Anterior cingulate cortex (tissue), 58 donors: ENCODE measurements at regions not wholly inside any gene's neighbourhood (a gene's known extent, or its start where the extent isn't known, plus 50 kb on each side); places are given as distances from the start of the nearest gene placed in this dataset.

Experiments used
- DNase-seq, 58 donors: peaks; one replicate each; lab custom pipeline; 2025; lab: John Stamatoyannopoulos, UW

DNA sequence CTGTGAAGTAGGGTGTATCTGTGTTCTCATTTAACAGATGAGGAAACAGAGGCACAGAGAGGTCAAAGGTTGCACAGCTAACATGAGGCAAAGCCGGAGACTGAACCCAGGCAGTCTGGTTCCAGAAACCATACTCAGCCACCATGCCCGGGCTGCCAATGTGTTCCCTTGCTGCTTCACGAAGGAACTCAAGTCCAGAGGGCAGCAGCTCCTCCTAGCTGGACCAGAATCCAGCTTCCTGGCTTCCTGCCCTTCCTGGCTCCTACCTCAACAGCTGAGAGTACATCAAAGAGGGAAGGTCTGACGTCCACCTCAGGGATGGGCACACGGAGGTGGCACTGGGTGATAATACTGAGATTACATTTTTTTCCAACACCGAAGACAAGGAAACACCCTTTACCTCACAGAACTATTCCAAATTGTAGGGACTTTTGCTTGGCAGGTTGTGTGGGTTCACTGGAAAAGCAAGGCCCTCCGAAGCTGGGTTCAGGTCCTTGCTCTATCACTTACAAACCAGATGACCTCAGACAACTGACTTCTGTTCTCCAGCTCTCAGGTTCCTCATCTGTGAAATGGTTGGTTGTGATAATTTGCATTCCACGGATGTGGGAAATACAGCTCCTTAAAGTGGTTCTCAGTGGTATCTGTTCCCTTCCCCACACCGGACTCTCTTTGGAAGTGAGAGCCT lies 154.1 kb upstream of the ZMIZ1 start:
- DNase-seq = peak in 20 of 58 donors; percentile 9 to 71 (median 34)

DNA sequence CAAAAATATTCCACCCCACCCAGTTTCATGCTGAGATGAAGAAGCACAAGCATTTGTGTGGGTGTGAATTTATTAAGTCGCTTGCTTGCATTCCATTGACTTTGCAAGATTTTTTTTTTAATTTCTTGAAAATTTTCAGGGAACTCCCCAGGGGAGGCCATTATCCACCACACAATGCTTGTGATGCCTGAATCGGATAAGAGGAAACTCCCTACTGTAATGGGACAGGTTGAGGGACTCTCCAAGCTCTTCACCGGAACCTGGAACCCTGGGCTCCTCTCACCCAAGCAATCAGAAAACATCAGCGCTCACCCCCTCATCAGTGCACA lies 153.6 kb upstream of the ZMIZ1 start:
- no peak for DNase-seq

DNA sequence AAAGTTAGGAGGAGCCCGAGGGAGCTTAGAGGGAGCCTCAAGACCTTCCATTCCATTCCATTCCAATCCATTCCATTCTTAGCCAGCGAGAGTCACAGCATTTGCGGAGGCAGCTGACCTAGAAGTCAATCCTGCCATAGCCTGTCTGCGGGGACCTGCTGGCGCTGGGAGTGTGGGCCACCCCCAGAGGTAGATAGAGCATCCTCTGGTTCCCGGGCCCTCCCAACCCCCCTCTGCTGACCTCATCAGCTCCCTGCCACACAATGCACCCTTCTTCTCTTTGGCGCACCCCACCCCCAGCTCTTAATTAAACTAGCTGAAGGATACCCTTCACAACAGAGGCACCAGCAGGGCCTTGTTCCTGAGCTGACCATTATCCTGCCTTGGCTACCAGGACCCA lies 152.5 kb upstream of the ZMIZ1 start:
- DNase-seq = peak in 24 of 58 donors; percentile 6 to 70 (median 28)

DNA sequence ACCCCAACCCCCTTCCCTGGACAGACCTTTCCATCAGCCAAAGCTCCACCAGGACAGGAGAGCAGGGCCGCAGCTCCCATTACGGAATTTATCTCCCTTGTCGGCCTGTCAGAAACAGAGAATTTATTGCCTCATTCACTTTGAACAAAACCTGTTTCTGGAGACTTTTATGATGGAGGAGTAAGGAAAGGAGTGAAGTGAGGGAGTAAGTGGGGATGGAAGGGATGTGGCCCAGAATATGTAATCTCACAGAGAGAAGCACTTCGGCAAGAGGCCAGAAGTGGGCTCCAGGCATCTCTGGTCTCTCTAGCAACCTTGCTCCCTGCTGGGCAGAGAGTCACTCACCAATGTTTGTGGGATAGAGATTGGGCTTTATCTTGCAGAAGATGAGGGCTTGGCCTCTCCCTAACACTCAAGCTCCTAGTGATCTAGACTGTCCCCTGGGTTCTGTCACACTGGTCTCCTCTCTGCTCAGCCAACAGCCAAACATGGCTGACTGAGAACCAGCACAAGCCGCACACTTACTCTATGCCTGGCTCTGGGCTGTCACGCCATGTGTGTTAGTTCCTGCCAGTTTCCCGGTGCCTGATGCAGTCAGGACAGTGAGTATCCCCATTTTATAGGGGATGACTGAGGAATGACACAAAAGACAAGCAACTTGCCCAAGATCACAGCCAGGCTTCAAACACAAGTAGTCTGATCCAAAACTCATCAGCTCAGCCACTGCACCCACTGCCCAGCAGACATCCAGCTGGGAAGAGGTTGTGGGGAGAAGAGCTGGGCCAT lies 149.4 kb upstream of the ZMIZ1 start:
- no peak for DNase-seq

DNA sequence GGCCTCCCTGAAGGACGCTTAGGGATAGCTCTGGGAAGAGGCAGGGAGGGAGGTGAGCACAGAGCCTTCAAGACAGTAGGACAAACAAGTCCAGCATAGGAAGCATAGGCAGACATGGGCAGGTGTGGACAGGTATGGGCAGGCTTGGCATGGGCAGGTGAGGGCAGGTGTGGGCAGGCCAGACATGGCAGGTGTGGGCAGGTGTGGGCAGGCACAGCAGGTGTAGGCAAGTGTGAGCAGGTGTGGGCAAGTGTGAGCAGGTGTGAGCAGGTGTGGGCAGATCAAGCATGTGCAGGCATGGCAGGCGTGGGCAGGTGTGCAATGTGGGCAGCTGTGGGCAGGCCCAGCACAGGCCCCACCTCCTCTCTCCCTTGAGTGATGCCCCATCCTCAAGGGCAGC lies 148.8 kb upstream of the ZMIZ1 start:
- DNase-seq = no peak

DNA sequence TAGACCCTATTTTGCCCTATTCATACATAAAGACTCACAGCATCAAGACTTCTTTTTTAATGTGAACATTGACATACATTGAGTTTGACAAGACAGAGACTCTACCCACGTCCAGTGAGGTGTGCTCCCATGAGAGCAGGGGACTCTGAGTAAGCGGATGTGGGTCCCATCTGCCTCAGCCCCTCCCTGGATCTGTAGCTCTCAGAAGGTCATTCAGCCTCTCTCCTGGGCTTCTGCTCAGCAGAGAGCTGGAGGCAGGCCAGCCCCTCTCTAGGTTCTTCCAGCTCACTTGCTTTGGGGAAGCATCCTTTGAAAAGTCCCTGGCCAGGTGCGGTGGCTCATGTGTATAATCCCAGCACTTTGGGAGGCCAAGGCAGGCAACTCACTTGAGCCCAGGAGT lies 146.9 kb upstream of the ZMIZ1 start:
- no peak for DNase-seq

DNA sequence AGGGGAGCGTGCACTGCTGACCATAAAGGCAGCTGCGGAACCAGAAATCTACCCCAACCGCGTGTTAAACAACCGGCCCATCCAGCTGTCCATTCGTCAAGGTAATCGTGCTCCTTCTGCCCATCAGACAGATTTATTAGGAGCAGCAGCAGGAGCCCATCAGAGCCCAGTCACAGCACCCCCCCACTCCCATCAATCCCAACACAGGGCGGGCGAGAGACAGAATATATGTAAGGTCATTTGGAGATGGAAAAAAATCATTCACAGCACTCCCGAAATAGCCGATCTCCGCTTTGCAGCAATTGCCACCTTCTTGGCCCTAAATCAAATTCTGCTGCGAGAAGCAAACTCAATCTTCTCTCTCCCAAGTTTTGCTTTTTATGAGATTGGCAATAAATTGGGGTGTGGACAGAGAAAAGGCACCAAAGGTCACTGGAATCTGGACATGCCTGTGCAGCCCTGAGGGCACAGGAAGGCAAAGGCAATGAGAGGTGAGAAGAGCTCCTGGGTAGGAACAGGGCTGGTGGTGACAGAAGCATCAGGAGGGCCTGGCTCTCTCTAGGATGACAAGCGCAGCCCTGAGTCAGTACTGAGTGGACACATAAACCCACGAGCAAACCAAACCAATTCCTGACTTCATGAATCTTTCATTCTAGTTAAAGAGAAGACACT lies 145.0 kb upstream of the ZMIZ1 start:
- no peak for DNase-seq

DNA sequence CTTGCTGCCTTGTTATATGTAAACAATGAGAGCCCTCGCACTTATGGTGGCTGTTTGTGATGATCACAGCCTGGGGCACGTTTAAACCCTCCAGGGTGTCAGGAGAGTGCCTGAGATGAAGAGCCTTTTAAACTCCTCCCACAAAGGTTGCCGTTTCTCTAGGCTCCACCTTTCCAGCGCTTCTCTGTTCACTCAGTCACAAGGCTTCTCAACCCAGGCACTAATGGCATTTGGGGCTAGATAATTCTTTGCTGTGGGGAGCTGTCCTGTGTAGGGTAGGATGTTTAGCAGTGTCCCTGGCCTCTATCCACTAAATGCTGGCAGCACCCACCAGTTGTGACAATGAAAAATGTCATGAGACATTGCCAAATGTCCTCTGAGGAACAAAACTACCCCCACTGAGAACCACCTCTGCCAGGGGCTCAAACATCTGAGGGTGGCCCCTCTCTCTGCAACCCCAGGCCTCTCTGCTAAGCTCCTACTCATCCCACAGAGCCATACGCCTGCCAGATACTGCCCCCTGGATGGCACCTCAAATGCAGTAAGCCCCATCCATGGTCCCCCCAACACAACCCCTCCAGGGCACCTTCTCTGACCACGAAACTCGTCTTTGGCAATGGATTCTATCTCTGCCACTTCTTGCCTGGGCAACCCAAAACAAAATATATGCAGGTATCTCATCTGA lies 144.3 kb upstream of the ZMIZ1 start:
- DNase-seq = no peak

DNA sequence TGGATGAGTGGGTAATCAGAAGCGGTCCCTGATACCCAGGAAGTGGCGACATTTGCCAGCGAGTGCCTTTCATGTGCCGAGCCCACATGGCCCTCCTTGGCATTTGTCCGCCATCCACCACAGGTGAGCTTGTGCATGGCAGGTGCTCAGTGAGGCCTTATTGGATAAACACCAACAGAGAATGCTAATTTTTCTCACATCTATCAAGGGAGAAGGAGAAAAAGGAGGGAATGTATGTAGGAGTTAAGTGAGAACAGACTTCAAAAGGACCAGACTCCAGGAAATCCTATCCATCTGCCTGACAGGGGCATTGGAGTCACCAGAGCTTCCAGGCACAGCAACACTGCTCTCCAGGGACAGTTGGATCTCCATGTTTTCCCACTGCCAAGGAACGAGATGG lies 143.5 kb upstream of the ZMIZ1 start:
- no peak for DNase-seq

DNA sequence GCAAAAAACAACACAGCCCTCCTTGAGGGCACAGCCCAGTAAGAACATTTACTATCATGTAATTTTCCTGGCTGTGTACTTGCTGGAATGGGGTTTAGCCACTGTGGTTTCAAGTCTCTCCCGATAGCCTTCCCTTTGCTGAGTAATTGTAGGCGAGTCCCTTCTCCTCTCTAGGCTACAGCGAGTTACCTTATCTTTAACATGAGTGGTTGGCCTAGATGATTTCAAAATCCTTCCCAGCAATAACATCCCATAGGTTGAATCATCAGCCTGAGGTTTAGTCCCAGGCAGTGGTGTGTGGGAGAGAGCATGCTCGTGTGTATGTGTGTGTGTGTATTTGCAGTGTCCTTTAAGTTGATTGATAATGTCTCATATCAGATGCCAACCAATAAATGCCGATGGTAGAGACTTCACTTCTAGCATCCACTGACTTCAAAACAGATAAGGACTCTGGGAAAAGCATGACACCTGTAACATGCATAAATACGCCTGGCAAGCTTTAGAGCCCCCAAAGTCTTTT lies 142.9 kb upstream of the ZMIZ1 start:
- DNase-seq = no peak

DNA sequence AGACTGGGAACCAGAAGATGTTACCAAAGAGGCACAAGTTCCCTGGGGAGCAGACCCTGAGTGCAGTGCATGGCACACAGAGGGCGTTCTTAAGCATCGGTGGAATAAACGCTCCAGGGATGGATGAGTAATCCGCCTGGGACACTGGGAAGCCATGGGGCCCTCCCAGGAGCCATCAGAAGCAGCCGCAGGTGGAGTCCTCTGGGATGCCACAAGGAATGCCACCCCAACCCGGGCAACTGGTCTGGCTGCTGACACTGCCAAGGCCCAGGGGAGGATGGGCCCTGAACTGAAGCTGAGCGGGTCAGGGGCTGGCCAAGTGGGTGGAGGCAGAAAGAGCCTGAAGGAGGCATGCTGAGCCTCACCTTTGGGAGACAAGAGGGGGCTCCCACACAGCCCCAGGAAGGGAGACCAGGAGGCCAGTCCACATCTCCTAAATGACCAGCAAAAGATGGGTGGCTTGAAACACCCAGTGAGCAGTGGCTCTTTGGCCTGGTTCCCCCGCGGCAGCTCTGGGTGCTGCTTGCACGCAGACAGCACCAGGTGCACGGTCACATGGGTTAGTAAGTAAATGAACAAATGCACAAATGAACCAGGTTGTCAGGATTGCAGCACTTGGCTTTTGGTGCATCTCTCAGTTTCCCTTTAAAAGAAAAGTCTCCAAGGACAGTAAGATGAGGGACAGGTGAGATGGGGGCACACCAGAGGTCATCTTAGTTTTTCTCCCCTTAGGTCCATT lies 141.3 kb upstream of the ZMIZ1 start:
- DNase-seq = no peak

DNA sequence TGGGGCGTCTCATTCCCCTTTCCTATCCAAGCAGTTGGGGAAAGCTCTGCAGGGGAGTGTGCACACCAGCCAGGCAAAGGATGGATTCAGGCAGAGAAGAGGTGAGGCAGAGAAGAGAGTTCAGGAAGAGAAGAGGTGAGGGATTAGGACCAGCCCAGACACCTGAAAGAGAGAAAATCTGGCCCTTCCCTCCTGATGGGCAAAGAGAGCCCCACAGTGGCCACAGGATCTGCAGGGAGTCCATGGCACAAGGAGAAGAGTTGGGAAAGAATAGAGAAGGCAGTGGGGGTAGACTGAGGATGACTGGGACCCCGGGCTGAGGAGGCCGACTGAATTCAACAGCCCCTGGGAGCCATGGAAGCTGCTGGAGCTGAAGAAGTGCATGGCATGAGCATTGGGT lies 140.4 kb upstream of the ZMIZ1 start:
- no peak for DNase-seq

DNA sequence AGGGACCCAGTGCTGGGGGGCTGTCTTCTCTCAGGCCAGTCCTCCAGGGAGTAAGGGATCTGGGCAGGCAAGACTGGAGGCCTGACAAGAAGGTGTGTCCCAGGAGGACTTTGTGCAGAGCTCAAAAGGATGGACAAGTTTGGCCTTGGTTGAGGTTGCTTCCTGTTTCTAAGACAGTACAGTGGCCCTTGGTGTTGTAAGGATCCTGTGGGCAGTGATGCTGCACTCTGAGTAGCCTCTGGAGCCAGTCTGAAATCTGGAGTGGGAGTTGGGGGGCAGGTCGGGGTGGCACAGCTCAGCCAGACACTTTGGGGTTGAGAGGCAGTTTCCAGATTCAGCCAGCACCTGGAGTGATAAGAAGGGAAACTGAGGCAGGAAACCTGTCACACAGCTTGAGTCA lies 139.2 kb upstream of the ZMIZ1 start:
- no peak for DNase-seq

DNA sequence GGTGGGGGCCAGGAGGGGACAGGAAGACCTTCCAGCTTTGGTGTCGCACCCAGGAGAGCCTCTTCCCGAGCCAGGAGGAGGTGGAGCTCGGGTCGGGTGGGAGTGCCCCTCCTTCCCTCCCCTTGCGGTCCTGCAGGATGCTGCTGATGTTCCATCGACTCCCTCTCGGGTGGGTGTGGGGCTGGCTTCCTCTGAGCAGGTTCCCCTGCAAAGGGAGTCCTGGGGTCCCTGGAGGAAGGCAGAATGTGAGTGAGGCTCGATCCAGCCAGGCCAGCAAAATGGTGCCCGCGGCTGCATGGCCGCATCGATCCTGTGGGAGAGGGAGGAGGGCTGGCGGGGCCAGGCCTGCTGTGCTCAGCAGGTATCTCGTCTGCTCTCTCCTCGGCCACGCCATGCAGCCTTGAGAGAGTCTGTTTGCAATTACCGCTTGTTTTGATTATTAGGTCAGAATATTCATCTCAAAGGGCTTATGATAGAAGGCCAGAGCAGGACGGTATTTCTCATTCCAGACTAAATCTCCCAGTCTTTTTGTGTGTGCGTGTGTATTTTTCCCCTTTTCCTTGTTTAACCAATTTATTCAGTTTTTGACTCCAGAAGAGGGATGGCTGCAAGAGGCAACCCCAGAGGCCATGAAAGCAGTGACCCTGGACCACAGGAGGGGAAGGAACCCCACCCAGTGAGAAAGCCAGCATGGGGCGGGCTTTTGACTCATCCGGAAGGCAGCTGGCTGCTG lies 137.3 kb upstream of the ZMIZ1 start:
- no peak for DNase-seq

DNA sequence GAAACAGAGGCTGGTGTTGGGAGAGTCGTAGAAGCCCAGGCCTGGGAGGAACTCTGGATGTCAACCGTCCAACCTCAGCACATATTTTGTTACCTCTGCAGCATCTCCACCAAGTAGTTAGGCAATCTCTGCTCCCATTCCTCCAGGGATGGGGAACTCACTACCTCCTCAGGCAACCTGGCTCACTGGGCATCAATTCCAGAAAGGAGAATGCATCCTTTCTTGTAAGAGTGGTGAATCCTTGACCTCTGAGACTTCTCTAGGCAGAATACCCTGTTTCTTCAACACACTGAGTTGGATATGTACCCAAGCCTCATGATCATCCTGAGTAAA lies 136.7 kb upstream of the ZMIZ1 start:
- no peak for DNase-seq

DNA sequence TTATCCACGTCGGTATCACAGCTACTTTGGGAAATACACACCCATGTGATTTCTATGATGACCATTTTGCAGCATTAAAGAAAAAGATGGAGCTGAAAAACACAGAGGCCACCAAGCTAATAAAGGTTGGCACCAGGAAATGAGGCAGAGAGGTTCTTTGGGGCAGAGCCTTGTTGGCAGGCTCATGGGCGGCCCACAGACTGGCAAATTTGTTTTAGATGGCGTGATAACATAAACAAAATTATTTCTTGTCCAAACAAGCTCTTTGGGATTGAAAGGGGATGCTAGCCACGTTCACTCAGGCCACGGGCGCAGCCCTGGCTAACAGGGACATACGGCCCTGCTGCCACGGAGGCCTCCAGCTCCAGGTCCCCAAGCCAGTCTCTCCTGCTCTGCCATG lies 135.9 kb upstream of the ZMIZ1 start:
- DNase-seq = no peak

DNA sequence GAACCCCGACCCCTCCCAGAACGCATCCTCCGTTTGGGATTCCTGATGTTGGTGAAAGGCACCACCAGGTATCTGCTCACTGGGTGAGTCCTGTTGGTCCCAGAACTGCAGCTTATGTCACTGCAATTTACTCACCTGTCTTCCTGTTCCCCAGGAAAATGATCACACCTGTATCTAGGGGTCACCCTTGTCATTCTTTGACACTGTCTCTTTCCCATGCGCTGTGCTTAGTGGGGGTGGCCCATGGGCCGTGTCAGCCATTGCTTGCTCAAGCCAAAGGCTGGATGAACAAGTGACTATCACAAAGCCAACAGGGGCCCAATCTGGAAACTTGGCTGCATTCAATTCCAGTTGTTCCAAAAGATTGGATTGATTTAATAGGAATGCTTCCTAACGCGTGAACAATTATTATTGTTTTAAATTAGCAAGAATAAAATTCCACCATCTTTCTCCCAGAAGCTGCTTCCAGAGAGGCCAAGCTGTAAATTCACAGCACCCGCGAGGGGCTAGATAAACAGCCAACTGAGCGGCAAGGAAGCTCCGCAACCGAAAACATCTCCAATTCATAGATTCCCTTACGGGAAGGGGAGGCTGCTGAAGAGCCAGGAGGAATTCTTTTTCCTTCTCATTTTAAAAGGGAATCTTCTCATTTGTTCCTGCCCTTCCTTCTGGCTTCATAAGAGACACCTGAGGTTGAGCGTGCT lies 134.8 kb upstream of the ZMIZ1 start:
- no peak for DNase-seq

DNA sequence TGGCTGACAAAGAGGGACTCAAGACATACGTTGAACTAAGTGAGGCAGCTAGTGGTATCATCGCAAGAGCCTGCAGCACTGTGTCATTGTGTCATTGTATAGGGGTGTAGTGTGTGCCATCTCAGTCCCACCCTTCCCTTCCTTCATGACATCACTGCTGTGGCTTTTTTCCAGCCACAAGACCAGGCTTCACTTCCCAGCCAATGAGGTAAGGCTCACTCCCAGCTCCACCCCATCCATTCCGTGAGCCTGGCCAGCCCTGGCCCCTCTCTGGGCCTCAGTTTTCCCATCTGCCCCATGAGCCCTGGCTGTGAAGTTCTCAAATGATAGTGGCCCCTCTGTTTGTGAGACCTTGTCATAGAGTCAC lies 134.3 kb upstream of the ZMIZ1 start:
- DNase-seq = no peak

DNA sequence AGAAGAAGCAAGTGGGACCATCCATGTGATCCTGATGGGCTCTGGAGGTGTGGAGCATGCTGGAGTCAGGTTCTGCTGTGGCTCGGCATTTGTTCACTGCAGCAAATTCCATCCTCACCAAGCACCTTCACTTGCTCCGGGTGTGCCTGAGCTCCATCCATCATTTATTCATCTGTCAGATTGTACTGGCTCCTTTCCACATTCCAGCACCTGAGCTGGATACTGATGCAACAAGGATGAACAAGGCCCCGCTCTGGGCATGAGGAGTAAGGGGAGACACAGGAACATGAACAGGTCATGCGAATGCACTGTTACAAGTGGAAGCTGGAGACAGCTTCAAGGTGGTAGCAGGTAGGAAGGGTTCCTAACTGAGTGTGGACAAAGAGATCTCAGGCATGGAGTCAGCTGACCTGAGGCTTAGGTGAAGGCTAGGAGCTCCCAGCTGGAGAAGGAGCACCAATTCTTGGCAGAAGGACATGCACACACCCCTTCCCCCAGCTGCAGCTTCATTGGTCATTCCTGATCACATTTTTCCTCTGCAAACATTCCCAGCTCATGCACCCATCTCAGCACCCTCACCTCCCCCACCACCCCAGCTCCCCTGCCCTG lies 133.7 kb upstream of the ZMIZ1 start:
- no peak for DNase-seq
